Testis (tissue), 2 donors: ENCODE measurements at regions not wholly inside any gene's neighbourhood (a gene's known extent, or its start where the extent isn't known, plus 50 kb on each side); places are given as distances from the start of the nearest gene placed in this dataset.
"Not testable (repeated sequence)": the region's sequence is repeated elsewhere in the genome, so short reads cannot be mapped to it uniquely, and the experiment has no call there.

Experiments used
- POLR2A ChIP-seq: fragments of 450-650 bp; IDR thresholded peaks from one replicate; pipeline ENCODE4 v1.6.1; 2017; ENCODE audit warnings: antibody characterized with exemption, mild to moderate bottlenecking, moderate library complexity
- TF ChIP-seq, protein P1 (sequence below), 3 experiments: fragments of 450-650 bp in 2 of 3; fragments of 200-600 bp in 1 of 3; sonication (generic) in 1 of 3; IDR thresholded peaks; one replicate each; pipeline ENCODE4 v1.5.1; 2016 to 2019; ENCODE audit warnings: antibody characterized with exemption in 3 of 3, mild to moderate bottlenecking in 2 of 3, moderate library complexity in 1 of 3

DNA sequence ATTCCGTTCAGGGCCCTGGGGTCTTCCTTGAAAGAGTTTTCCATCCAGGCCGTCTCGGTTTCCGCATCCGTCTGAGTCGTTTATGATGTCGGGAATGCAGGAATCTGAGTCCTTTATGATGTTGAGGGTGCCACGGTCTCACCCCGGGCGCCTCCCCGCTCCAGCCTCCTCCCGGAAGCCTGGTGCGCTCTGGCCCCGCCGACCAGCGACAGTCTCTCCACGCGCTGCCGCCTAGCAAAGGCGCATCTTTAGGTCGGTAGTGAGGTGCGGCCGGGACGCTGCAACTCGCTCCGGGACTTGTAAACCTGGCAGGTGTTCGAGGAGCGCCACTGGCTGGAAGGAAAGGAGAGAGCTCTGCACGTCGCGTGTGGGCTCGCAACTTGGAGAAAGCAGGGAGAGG is 132.6 kb downstream of the FAM72C start:
- TF ChIP-seq, protein P1, sequence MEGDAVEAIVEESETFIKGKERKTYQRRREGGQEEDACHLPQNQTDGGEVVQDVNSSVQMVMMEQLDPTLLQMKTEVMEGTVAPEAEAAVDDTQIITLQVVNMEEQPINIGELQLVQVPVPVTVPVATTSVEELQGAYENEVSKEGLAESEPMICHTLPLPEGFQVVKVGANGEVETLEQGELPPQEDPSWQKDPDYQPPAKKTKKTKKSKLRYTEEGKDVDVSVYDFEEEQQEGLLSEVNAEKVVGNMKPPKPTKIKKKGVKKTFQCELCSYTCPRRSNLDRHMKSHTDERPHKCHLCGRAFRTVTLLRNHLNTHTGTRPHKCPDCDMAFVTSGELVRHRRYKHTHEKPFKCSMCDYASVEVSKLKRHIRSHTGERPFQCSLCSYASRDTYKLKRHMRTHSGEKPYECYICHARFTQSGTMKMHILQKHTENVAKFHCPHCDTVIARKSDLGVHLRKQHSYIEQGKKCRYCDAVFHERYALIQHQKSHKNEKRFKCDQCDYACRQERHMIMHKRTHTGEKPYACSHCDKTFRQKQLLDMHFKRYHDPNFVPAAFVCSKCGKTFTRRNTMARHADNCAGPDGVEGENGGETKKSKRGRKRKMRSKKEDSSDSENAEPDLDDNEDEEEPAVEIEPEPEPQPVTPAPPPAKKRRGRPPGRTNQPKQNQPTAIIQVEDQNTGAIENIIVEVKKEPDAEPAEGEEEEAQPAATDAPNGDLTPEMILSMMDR (IDR thresholded peaks at IDR 0.05) = not testable (repeated sequence)
- not testable (repeated sequence) for TF ChIP-seq POLR2A
